Parathyroid adenoma (tissue), 2 donors: ENCODE measurements at regions not wholly inside any gene's neighbourhood (a gene's known extent, or its start where the extent isn't known, plus 50 kb on each side); places are given as distances from the start of the nearest gene placed in this dataset.

Source experiments
- H2AFZ ChIP-seq: fragments of 300-600 bp; sonication (generic); one replicate; pipeline ENCODE4 v1.7.0; 2017; ENCODE audit warnings: antibody characterized with exemption, mild to moderate bottlenecking
- H3K27ac ChIP-seq: fragments of 300-600 bp; sonication (generic); one replicate; pipeline ENCODE4 v1.7.0; 2017
- H3K27me3 ChIP-seq: fragments of 300-600 bp; sonication (generic); one replicate; pipeline ENCODE4 v1.7.0; 2017; ENCODE audit warnings: low read length; ENCODE audit not compliant: control insufficient read depth, insufficient read depth
- H3K36me3 ChIP-seq: fragments of 300-600 bp; sonication (generic); one replicate; pipeline ENCODE4 v1.7.0; 2017; ENCODE audit warnings: low read length; ENCODE audit not compliant: control insufficient read depth, insufficient read depth
- H3K4me1 ChIP-seq: fragments of 300-600 bp; sonication (generic); one replicate; pipeline ENCODE4 v1.7.0; 2017; ENCODE audit warnings: control low read depth
- H3K4me2 ChIP-seq: fragments of 300-600 bp; sonication (generic); one replicate; pipeline ENCODE4 v1.7.0; 2017; ENCODE audit warnings: low read length
- H3K4me3 ChIP-seq: fragments of 300-600 bp; sonication (generic); one replicate; pipeline ENCODE4 v1.7.0; 2017; ENCODE audit warnings: low read depth, low read length
- H3K79me2 ChIP-seq: fragments of 300-600 bp; sonication (generic); one replicate; pipeline ENCODE4 v1.7.0; 2017; ENCODE audit warnings: control low read depth
- H3K9ac ChIP-seq: fragments of 300-600 bp; sonication (generic); one replicate; pipeline ENCODE4 v1.7.0; 2017; ENCODE audit warnings: mild to moderate bottlenecking
- H3K9me3 ChIP-seq: fragments of 300-600 bp; sonication (generic); one replicate; pipeline ENCODE4 v1.7.0; 2017; ENCODE audit warnings: low read length; ENCODE audit not compliant: control insufficient read depth
- TF ChIP-seq, protein P1 (sequence below): fragments of 300-600 bp; sonication (generic); IDR thresholded peaks from one replicate; pipeline ENCODE4 v1.7.0; 2017; ENCODE audit warnings: antibody characterized with exemption, mild to moderate bottlenecking
- donor health status: primary hyperparathyroidism.

DNA sequence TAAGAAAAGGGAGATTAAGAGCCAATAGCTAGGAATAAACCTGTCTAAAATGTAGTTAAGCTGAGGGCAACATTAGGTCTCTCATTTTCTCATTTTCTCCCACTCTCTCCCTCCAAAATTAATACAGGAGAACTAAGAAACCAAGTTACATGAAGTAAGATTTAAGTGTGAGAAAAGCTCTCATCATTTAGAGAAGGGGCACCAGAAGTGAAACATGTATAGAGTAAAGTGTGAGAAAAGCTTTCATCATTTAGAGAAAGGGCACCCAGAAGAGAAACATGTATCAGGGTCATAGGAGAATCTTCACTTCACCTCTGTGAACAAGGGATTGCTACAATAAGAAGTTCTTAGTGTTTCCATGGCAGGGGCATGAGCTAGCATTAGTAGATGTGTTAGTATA, 132.4 kb upstream of the CNTN1 start:
- Histone ChIP-seq H3K27ac (no peak overlapping the region), H3K4me1 (no peaks in the 10 kb centered on the region), H2AFZ (no peak overlapping the region), H3K36me3 (no peaks in the 10 kb centered on the region), H3K9me3 (no peaks in the 10 kb centered on the region), H3K27me3 (no peaks in the 10 kb centered on the region), H3K79me2 (no peaks in the 10 kb centered on the region), H3K4me2 (no peak overlapping the region), H3K9ac (no peak overlapping the region), H3K4me3 (no peak overlapping the region)
- TF ChIP-seq, protein P1, sequence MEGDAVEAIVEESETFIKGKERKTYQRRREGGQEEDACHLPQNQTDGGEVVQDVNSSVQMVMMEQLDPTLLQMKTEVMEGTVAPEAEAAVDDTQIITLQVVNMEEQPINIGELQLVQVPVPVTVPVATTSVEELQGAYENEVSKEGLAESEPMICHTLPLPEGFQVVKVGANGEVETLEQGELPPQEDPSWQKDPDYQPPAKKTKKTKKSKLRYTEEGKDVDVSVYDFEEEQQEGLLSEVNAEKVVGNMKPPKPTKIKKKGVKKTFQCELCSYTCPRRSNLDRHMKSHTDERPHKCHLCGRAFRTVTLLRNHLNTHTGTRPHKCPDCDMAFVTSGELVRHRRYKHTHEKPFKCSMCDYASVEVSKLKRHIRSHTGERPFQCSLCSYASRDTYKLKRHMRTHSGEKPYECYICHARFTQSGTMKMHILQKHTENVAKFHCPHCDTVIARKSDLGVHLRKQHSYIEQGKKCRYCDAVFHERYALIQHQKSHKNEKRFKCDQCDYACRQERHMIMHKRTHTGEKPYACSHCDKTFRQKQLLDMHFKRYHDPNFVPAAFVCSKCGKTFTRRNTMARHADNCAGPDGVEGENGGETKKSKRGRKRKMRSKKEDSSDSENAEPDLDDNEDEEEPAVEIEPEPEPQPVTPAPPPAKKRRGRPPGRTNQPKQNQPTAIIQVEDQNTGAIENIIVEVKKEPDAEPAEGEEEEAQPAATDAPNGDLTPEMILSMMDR = no peak

DNA sequence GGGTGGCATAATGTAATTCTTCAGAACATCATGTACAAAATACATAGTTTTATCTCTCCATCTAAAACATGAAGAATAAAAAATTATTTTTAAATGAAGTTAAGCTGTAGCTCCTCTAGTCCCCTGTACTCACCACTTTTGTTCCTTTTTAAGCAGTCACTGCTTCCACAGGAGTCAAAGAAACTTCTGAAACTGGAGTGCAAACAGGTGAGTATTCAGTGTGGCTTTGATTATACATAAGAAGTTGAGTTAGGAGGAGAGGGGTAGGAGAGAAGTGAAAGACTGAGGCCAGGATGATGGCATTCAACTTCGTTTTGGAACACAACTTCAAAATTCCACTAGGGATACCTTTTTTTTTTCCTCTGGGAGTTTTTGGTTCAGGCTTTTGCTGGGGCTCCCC, 131.4 kb upstream of the CNTN1 start:
- no peak overlapping the region for H2AFZ ChIP-seq
- no peaks in the 10 kb centered on the region for H3K9me3 ChIP-seq
- H3K4me3 ChIP-seq = no peak overlapping the region
- TF ChIP-seq, protein P1 = no peak
- no peak overlapping the region for H3K4me2 ChIP-seq
- H3K27me3 ChIP-seq = no peaks in the 10 kb centered on the region
- H3K4me1 ChIP-seq = no peaks in the 10 kb centered on the region
- no peak overlapping the region for H3K9ac ChIP-seq
- no peaks in the 10 kb centered on the region for H3K36me3 ChIP-seq
- H3K79me2 ChIP-seq = no peaks in the 10 kb centered on the region
- no peak overlapping the region for H3K27ac ChIP-seq

DNA sequence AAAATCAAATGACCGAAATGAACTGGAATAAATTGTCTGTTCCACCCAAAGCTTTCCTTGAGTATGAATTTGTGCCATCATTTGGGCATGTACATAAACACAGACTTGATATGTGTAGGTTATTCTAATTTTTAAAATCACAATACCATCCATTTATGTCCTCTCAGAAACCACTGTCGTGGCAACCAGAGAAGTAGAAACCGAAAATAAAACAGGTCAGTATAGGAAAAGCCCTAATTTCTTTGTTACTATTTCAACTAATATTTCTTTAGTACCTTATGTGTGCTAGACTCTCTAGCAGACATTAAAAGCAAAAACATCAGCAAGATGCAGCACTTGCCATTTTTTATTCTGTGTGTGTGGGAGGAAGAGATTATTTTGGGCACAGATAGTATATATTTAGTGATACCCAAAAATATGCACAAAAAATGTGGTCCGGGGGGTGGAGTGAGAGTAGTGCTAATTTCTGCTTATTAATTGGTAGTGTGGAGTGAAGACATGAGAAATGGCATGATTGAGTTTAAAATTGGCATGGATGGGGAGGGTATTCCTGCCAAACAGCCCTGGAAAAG, 130.8 kb upstream of the CNTN1 start:
- no peaks in the 10 kb centered on the region for H3K9me3 ChIP-seq
- H3K27me3 ChIP-seq = no peaks in the 10 kb centered on the region
- H3K9ac ChIP-seq = no peak overlapping the region
- TF ChIP-seq, protein P1 = no peak
- no peaks in the 10 kb centered on the region for H3K36me3 ChIP-seq
- H3K79me2 ChIP-seq = no peaks in the 10 kb centered on the region
- H2AFZ ChIP-seq = no peak overlapping the region
- no peak overlapping the region for H3K4me2 ChIP-seq
- H3K4me3 ChIP-seq = no peak overlapping the region
- no peaks in the 10 kb centered on the region for H3K4me1 ChIP-seq
- H3K27ac ChIP-seq = no peak overlapping the region

DNA sequence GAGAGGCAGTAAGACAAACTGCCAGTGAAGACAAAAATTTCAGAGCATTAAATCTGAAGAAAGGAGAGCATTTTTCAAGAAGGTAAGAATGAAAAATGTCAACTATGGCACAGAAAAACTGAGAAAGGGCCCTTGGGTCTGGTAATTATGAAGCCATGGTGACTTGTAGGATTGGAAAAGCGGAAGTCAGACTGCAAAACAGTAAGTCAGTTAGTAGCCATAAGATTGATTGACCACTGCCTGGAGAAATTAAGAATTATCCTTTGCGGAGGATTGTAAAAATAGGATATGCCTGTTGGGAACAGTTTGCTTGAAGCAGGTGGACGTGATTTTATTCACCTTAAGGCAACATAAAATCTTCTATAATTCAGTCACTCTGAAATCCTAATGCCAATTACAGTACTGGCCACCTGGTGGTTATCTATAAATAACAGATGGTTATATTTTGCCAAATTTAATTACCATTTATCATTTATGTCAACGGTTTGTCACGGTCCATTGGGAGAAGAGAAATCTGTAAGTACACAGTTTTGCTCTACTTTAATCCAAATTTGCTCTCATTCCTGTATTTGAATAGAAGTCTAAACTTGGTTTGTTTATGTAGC, 127.1 kb upstream of the CNTN1 start:
- no peak overlapping the region for H3K27ac ChIP-seq
- H3K79me2 ChIP-seq = no peaks in the 10 kb centered on the region
- no peak overlapping the region for H3K9ac ChIP-seq
- no peak overlapping the region for H3K4me2 ChIP-seq
- no peak overlapping the region for H2AFZ ChIP-seq
- H3K27me3 ChIP-seq = no peaks in the 10 kb centered on the region
- no peaks in the 10 kb centered on the region for H3K4me1 ChIP-seq
- no peaks in the 10 kb centered on the region for H3K36me3 ChIP-seq
- H3K4me3 ChIP-seq = no peak overlapping the region
- TF ChIP-seq, protein P1 = no peak
- no peaks in the 10 kb centered on the region for H3K9me3 ChIP-seq

DNA sequence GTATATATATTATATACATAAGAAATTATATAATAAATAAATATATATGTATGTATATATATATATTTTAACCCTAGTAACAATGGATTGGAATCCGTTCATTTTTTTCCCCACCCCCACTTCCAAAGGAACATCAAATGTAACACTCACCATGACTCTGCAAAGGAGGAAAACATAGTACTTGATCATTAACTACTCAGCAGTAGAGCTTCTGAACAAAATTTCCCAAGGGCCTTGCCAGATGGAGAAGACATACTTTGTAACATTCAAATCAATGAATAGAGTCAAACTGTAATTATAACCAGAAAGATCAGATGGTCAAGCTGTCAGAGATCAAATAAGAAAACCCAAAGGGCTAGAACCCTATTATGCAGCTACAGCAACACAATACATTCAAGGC, 126.0 kb upstream of the CNTN1 start:
- Histone ChIP-seq H3K9me3 (no peaks in the 10 kb centered on the region), H3K4me2 (no peak overlapping the region), H3K4me1 (no peaks in the 10 kb centered on the region), H3K79me2 (no peaks in the 10 kb centered on the region), H2AFZ (no peak overlapping the region), H3K27me3 (no peaks in the 10 kb centered on the region), H3K9ac (no peak overlapping the region), H3K36me3 (no peaks in the 10 kb centered on the region), H3K27ac (no peak overlapping the region), H3K4me3 (no peak overlapping the region)
- TF ChIP-seq, protein P1 = no peak
